Sigmoid colon (tissue), 6 donors: ENCODE measurements at regions not wholly inside any gene's neighbourhood (a gene's known extent, or its start where the extent isn't known, plus 50 kb on each side); places are given as distances from the start of the nearest gene placed in this dataset.

Experiments
- DNase-seq: peaks from one replicate; pipeline ENCODE4 v3.0.0-alpha.2; 2019
- H3K27ac ChIP-seq, 4 donors: fragments of 200-600 bp; sonication (generic); one replicate each; pipeline ENCODE4 v1.5.1; 2016 to 2019; ENCODE audit warnings: mild to moderate bottlenecking in 1 of 4
- H3K27me3 ChIP-seq, 3 donors: fragments of 200-600 bp; sonication (generic); one replicate each; pipeline ENCODE4 v1.5.1; 2019; ENCODE audit warnings: mild to moderate bottlenecking in 1 of 3
- H3K36me3 ChIP-seq, 4 donors: fragments of 200-600 bp; sonication (generic); one replicate each; pipeline ENCODE4 v1.5.1; 2016 to 2019
- H3K4me1 ChIP-seq, 4 donors: fragments of 200-600 bp; sonication (generic); one replicate each; pipeline ENCODE4 v1.5.1; 2017 to 2019
- H3K4me3 ChIP-seq, 4 donors: fragments of 200-600 bp; sonication (generic); one replicate each; pipeline ENCODE4 v1.5.1; 2017 to 2019; ENCODE audit warnings: mild to moderate bottlenecking in 2 of 4, moderate library complexity in 1 of 4
- H3K9me3 ChIP-seq, 4 donors: fragments of 200-600 bp in 3 of 4; sonication (generic) in 3 of 4; one replicate each; pipeline versions ENCODE4 v1.5.1 to v1.6.1; 2013 to 2019
- CTCF ChIP-seq, 4 experiments: fragments of 450-650 bp in 3 of 4; fragments of 200-600 bp in 1 of 4; IDR thresholded peaks; one replicate each; pipeline ENCODE4 v1.5.1; 2016 to 2019; ENCODE audit warnings: antibody characterized with exemption in 4 of 4, mild to moderate bottlenecking in 3 of 4, moderate library complexity in 2 of 4
- EP300 ChIP-seq, 4 donors: sonication (generic); formaldehyde crosslinking; IDR thresholded peaks; one replicate each; pipeline ENCODE4 v1.6.1; 2017; ENCODE audit warnings: antibody characterized with exemption in 4 of 4
- POLR2A ChIP-seq, 2 donors: fragments of 450-650 bp; IDR thresholded peaks; one replicate each; pipeline ENCODE4 v1.6.1; 2016; ENCODE audit warnings: antibody characterized with exemption in 2 of 2, mild to moderate bottlenecking in 2 of 2, moderate library complexity in 2 of 2
- POLR2AphosphoS5 ChIP-seq, 4 donors: sonication (generic); formaldehyde crosslinking; IDR thresholded peaks; one replicate each; pipeline ENCODE4 v1.6.1; 2017; ENCODE audit warnings: antibody characterized with exemption in 4 of 4
- WGBS, 2 donors: extraction: QIAGEN DNeasy Blood & Tissue Kit; methylation state at CpG; one replicate each; pipeline ENCODE4 v1.1.7; 2013; 5-methylcytosine and 5-hydroxymethylcytosine counted together
- intact Hi-C: fragments of 100-400 bp; cut with DNase I; formaldehyde crosslinking; loops from one replicate; pipeline ENCODE4 v1.15.1; 2023
- donor health status: healthy with polysubstance abuse.
- donor health status: healthy.

- intact Hi-C loops: no loop called here
- no peaks in the 10 kb centered on the region for H3K4me1 ChIP-seq
- WGBS, 2 donors: 56 to 67% methylated on average over 8 of the region's 8 CpGs
Observed at GRCh38 chr12:33587784-33588712, 148.4 kb upstream of the SYT10 start.

GRCh38 chr12:33588725-33589405 is 149.2 kb upstream of the SYT10 start:
- no peaks in the 10 kb centered on the region for H3K4me1 ChIP-seq
- DNase-seq: no peak
- no peak overlapping the region for H3K4me3 ChIP-seq
- intact Hi-C loops: no loop called here
- TF ChIP-seq EP300 (IDR thresholded peaks at IDR 0.05) (no peak), POLR2A (IDR thresholded peaks at IDR 0.05) (no peak), CTCF (IDR thresholded peaks at IDR 0.05) (no peak), POLR2AphosphoS5 (IDR thresholded peaks at IDR 0.05) (no peak)
- no peaks in the 10 kb centered on the region for H3K36me3 ChIP-seq
- no peaks in the 10 kb centered on the region for H3K9me3 ChIP-seq
- no peaks in the 10 kb centered on the region for H3K27me3 ChIP-seq
- H3K27ac ChIP-seq: peak overlapping the region in 1 of 4 donors; percentile 14
- WGBS, 2 donors: 69 to 78% methylated on average over 4 of the region's 4 CpGs

More at GRCh38 chr12:33587784-33588712, 148.4 kb upstream of the SYT10 start:
- Histone ChIP-seq H3K27ac (peak overlapping the region in 1 of 4 donors; percentile 14), H3K9me3 (no peaks in the 10 kb centered on the region), H3K27me3 (no peaks in the 10 kb centered on the region), H3K36me3 (no peaks in the 10 kb centered on the region), H3K4me3 (no peak overlapping the region)
- DNase-seq: no peak
- TF ChIP-seq POLR2A (IDR thresholded peaks at IDR 0.05): no peak

GRCh38 chr12:33589576-33590114 is 150.0 kb upstream of the SYT10 start:
- Histone ChIP-seq H3K9me3 (no peaks in the 10 kb centered on the region), H3K36me3 (no peaks in the 10 kb centered on the region), H3K27me3 (no peaks in the 10 kb centered on the region), H3K27ac (no peak overlapping the region), H3K4me1 (no peaks in the 10 kb centered on the region), H3K4me3 (no peak overlapping the region)
- DNase-seq: no peak
- TF ChIP-seq POLR2AphosphoS5 (IDR thresholded peaks at IDR 0.05) (no peak), CTCF (IDR thresholded peaks at IDR 0.05) (no peak), EP300 (IDR thresholded peaks at IDR 0.05) (no peak), POLR2A (IDR thresholded peaks at IDR 0.05) (no peak)
- intact Hi-C loops: no loop called here
- WGBS, 2 donors: 67 to 83% methylated on average over 3 of the region's 3 CpGs

- Histone ChIP-seq H3K4me3 (no peak overlapping the region), H3K36me3 (no peaks in the 10 kb centered on the region), H3K4me1 (no peaks in the 10 kb centered on the region), H3K27me3 (no peaks in the 10 kb centered on the region), H3K9me3 (no peaks in the 10 kb centered on the region), H3K27ac (no peak overlapping the region)
- no peak for DNase-seq
- 66 to 84% methylated on average over 1 of the region's 1 CpG for WGBS, 2 donors
- intact Hi-C loops: no loop called here
- TF ChIP-seq EP300 (IDR thresholded peaks at IDR 0.05) (no peak), CTCF (IDR thresholded peaks at IDR 0.05) (no peak), POLR2AphosphoS5 (IDR thresholded peaks at IDR 0.05) (no peak), POLR2A (IDR thresholded peaks at IDR 0.05) (no peak)
Observed at GRCh38 chr12:33593753-33594152, 154.1 kb upstream of the SYT10 start.

- WGBS, 2 donors: 59 to 68% methylated on average over 1 of the region's 1 CpG
- H3K4me3 ChIP-seq: no peak overlapping the region
- no peaks in the 10 kb centered on the region for H3K27me3 ChIP-seq
- H3K4me1 ChIP-seq: no peaks in the 10 kb centered on the region
- no peak for DNase-seq
- no peaks in the 10 kb centered on the region for H3K9me3 ChIP-seq
- H3K27ac ChIP-seq: no peak overlapping the region
- H3K36me3 ChIP-seq: no peaks in the 10 kb centered on the region
- TF ChIP-seq EP300 (IDR thresholded peaks at IDR 0.05) (no peak), CTCF (IDR thresholded peaks at IDR 0.05) (no peak), POLR2A (IDR thresholded peaks at IDR 0.05) (no peak), POLR2AphosphoS5 (IDR thresholded peaks at IDR 0.05) (no peak)
- intact Hi-C loops: no loop called here
Observed at GRCh38 chr12:33596061-33596460, 156.4 kb upstream of the SYT10 start.
